DOHH2 (cell line): ENCODE measurements at regions not wholly inside any gene's neighbourhood (a gene's known extent, or its start where the extent isn't known, plus 50 kb on each side); places are given as distances from the start of the nearest gene placed in this dataset.

Experiments used
- CTCF ChIP-seq: fragments of 200-600 bp; sonication (generic); IDR thresholded peaks from one replicate; pipeline ENCODE4 v1.5.1; 2014; ENCODE audit warnings: antibody characterized with exemption, mild to moderate bottlenecking, low read depth, low read length; ENCODE audit not compliant: poor library complexity, severe bottlenecking
- EZH2phosphoT487 ChIP-seq: fragments of 200-600 bp; sonication (generic); IDR thresholded peaks from 2 replicates; pipeline ENCODE4 v1.6.1; 2017; ENCODE audit warnings: borderline replicate concordance, mild to moderate bottlenecking, antibody characterized with exemption, low read length, moderate library complexity, mixed read lengths

GRCh38 chr3:106277731-106278130, 408.9 kb upstream of the CBLB start:
- no peak for TF ChIP-seq CTCF
- TF ChIP-seq EZH2phosphoT487: no peak
